AG04449 (cell line): ENCODE measurements at regions not wholly inside any gene's neighbourhood (a gene's known extent, or its start where the extent isn't known, plus 50 kb on each side); places are given as distances from the start of the nearest gene placed in this dataset.

Experiments used
- CTCF ChIA-PET: fragments of 350-600 bp; formaldehyde crosslinking; extraction: SDS; loops from one replicate; lab custom pipeline; 2021; ENCODE audit warnings: antibody characterized with exemption; lab: Yijun Ruan, JAX
- POLR2A ChIA-PET: fragments of 400-600, 350-600 bp; formaldehyde crosslinking; extraction: SDS; loops from one replicate; lab custom pipeline; 2020; ENCODE audit warnings: antibody characterized with exemption, inconsistent platforms; lab: Yijun Ruan, JAX
- DNase-seq: peaks from one replicate; pipeline ENCODE4 v3.0.0-alpha.2; 2010; ENCODE audit warnings: low read depth, low spot score
- H3K4me3 ChIP-seq: 2 replicates; pipeline ENCODE4 v1.5.1; 2011; ENCODE audit warnings: low read depth, mild to moderate bottlenecking, control low read depth, low read length
- TF ChIP-seq, protein P1 (sequence below): IDR thresholded peaks from one replicate; pipeline ENCODE4 v1.5.1; 2011; ENCODE audit warnings: mild to moderate bottlenecking, moderate library complexity, low read length, control low read depth, inconsistent platforms; ENCODE audit not compliant: insufficient read depth; ENCODE audit errors: missing control alignments

DNA sequence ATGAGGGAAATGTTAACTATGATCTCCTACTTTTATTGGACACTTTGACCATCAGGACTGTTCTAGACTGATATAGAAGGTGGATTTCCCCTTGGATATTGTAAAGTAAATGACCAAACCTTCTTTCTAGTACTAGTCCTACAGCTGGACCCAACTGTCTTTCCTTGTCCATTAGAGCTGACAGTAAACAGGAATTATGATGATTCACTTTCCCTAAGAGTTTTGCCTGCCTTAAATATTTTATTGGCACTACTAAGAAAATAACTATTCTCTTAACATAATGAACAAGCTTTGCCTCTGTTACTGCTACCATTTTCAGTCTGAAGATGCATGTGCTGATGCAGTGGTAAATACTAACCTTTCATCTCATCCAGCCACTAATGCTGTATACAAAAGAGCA, 915.4 kb downstream of the CENPC start:
- DNase-seq, result no peak
- ChIA-PET CTCF (no interaction called here), POLR2A (no interaction called here)
- no peak overlapping the region for H3K4me3 ChIP-seq
- TF ChIP-seq, protein P1, sequence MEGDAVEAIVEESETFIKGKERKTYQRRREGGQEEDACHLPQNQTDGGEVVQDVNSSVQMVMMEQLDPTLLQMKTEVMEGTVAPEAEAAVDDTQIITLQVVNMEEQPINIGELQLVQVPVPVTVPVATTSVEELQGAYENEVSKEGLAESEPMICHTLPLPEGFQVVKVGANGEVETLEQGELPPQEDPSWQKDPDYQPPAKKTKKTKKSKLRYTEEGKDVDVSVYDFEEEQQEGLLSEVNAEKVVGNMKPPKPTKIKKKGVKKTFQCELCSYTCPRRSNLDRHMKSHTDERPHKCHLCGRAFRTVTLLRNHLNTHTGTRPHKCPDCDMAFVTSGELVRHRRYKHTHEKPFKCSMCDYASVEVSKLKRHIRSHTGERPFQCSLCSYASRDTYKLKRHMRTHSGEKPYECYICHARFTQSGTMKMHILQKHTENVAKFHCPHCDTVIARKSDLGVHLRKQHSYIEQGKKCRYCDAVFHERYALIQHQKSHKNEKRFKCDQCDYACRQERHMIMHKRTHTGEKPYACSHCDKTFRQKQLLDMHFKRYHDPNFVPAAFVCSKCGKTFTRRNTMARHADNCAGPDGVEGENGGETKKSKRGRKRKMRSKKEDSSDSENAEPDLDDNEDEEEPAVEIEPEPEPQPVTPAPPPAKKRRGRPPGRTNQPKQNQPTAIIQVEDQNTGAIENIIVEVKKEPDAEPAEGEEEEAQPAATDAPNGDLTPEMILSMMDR, result no peak

DNA sequence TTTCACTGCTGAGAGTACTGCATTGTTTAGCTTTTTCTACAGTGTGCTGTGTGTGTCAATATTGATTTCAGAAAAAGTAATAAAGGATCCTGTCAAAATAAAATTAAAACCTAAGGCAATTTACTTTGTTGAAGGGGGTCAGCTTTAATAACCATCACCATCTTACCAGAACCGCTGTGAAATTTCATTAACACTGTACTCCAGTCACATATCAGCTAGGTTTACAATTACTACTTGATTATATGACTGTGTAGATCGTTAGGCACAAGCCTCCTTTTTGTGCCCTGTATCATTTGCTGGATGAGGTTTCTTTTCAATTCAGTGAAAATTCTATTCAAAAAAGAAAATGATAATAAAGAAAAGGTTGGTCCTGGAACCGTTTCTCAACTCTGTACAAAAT, 917.2 kb downstream of the CENPC start:
- no peak for DNase-seq
- ChIA-PET CTCF (no interaction called here), POLR2A (no interaction called here)
- TF ChIP-seq, protein P1, result no peak
- H3K4me3 ChIP-seq, result no peak overlapping the region

DNA sequence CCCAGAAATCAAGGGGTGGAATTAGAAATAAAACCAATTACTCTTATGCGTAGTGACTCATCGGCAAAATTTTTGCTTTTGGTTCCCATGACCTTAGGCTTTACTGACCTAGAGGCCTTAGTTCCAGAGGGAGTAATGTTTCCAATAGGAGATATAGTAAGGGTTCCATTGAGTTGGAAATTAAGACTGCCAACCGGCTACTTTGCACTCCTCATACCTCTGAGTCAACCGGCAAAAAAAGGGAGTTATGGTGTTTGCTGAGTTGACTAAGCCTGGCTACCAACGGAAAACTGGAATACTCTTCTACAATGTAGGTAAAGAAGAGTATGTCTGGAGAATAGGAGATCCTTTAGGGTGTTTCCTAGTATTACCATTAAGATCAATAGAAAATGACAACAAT, 919.8 kb downstream of the CENPC start:
- POLR2A ChIA-PET, result no interaction called here
- TF ChIP-seq, protein P1, result no peak
- CTCF ChIA-PET, result no interaction called here
- DNase-seq, result no peak
- no peak overlapping the region for H3K4me3 ChIP-seq

DNA sequence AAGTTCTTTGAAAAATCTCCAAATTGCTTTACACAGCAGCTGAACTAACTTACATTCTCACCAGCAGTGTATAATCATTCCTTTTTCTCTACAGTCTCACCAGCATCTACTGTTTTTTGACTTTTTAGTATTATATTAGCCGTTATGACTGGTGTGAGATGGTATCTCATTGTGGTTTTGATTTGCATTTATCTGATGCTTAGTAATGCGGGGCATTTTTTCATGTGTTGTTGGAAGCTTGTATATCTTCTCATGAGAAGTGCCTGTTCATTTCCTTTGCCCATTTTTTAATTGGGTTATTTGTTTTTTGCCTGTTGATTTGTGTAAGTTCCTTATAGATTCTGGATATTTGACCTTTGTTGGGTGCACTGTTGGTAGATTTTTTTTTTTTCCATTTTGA, 931.7 kb downstream of the CENPC start:
- POLR2A ChIA-PET, result no interaction called here
- H3K4me3 ChIP-seq, result no peak overlapping the region
- CTCF ChIA-PET, result no interaction called here
- TF ChIP-seq, protein P1, result no peak
- DNase-seq, result no peak

DNA sequence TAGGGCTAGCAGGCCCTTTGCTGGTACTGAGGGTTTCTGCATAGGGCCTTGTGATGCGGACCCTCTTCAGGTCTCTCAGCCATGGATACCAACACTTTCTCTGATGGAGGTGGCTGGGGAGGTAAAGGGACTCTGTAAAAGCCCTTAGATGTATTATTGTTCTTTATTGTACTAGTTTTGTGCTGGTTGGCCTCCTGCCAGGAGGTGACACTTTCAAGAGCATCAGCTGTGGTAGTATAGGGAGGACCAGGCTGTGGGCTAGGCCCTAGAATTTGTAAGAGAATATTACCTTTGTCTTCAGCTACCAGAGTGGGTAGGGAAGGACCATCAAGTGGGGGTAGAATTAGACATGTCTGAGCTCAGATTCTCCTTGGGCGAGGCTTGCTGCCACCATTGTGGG, 936.3 kb downstream of the CENPC start:
- no peak for DNase-seq
- H3K4me3 ChIP-seq, result no peak overlapping the region
- POLR2A ChIA-PET, result no interaction called here
- CTCF ChIA-PET, result no interaction called here
- TF ChIP-seq, protein P1, result no peak

DNA sequence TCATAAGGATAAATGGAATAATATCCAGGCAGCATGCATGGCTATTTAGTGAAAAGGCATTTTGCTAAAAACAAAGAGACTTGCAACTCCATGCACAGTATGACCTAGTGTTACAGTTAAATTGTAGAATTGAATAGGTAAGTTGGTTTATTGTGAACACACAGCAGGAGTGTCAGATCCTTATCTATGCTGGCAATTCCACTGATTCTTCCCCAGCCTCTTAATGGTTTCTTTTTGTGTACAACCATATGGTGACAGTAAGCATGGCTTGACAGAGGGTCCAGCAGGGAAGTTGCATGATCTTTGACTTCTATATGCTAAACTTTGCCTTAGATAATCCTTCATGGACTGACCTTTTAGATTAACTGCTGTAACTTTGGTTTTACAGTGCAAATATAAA, 936.6 kb upstream of the EPHA5 start:
- ChIA-PET POLR2A (no interaction called here), CTCF (no interaction called here)
- DNase-seq, result no peak
- no peak overlapping the region for H3K4me3 ChIP-seq
- TF ChIP-seq, protein P1, result no peak
